Fibroblast of lung (primary cell): ENCODE measurements at regions not wholly inside any gene's neighbourhood (a gene's known extent, or its start where the extent isn't known, plus 50 kb on each side); places are given as distances from the start of the nearest gene placed in this dataset.
"Not testable (repeated sequence)": the region's sequence is repeated elsewhere in the genome, so short reads cannot be mapped to it uniquely, and the experiment has no call there.

ENCODE experiments used
- DNase-seq, 2 donors: peaks; one replicate each; pipeline versions ENCODE4 v3.0.0 to v3.0.0-alpha.2; 2010; ENCODE audit warnings: low read depth in 2 of 2
- H2AFZ ChIP-seq: 2 replicates; pipeline ENCODE4 v1.5.1; 2012; ENCODE audit warnings: low read length, control low read depth, inconsistent platforms
- H3K27ac ChIP-seq: 2 replicates; pipeline ENCODE4 v1.5.1; 2011; ENCODE audit warnings: low read length, control low read depth; ENCODE audit not compliant: insufficient read depth
- H3K27me3 ChIP-seq: 2 replicates; pipeline ENCODE4 v1.5.1; 2011; ENCODE audit warnings: mild to moderate bottlenecking, low read length; ENCODE audit not compliant: control insufficient read depth, insufficient read depth
- H3K36me3 ChIP-seq: 2 replicates; pipeline ENCODE4 v1.5.1; 2011; ENCODE audit warnings: low read length; ENCODE audit not compliant: control insufficient read depth, insufficient read depth
- H3K4me1 ChIP-seq: 2 replicates; pipeline ENCODE4 v1.5.1; 2011; ENCODE audit warnings: low read length; ENCODE audit not compliant: control insufficient read depth, insufficient read depth; ENCODE audit errors: extremely low read depth
- H3K4me2 ChIP-seq: 2 replicates; pipeline ENCODE4 v1.5.1; 2011; ENCODE audit warnings: low read length, control low read depth; ENCODE audit not compliant: insufficient read depth; ENCODE audit errors: extremely low read depth
- H3K4me3 ChIP-seq, 4 experiments: fragments of 200-600 bp in 1 of 4; sonication (generic) in 1 of 4; replicated peaks in 1 of 4; 2 replicates each; pipeline ENCODE4 v1.5.1; 2011 to 2016; ENCODE audit warnings: low read length in 4 of 4, low read depth in 3 of 4, mild to moderate bottlenecking in 3 of 4, control low read depth in 2 of 4, inconsistent platforms in 1 of 4, mixed read lengths in 1 of 4; ENCODE audit not compliant: insufficient read depth in 1 of 4; ENCODE audit errors: control extremely low read depth in 1 of 4
- H3K79me2 ChIP-seq: 2 replicates; pipeline ENCODE4 v1.5.1; 2012; ENCODE audit warnings: mild to moderate bottlenecking, low read length, inconsistent platforms; ENCODE audit not compliant: control insufficient read depth, insufficient read depth
- H3K9ac ChIP-seq: 2 replicates; pipeline ENCODE4 v1.5.1; 2011; ENCODE audit warnings: mild to moderate bottlenecking, low read length, control low read depth; ENCODE audit not compliant: insufficient read depth
- H3K9me3 ChIP-seq: 2 replicates; pipeline ENCODE4 v1.5.1; 2012; ENCODE audit warnings: low read depth, low read length; ENCODE audit not compliant: control insufficient read depth, insufficient read depth
- H4K20me1 ChIP-seq: 2 replicates; pipeline ENCODE4 v1.5.1; 2011; ENCODE audit warnings: low read length; ENCODE audit not compliant: control insufficient read depth, insufficient read depth; ENCODE audit errors: extremely low read depth
- CTCF ChIP-seq, 2 donors: IDR thresholded peaks in 1 of 2; conservative IDR thresholded peaks in 1 of 2; 1 replicate in 1 of 2; 2 replicates in 1 of 2; pipeline ENCODE4 v1.5.1; 2011 to 2012; ENCODE audit warnings: low read length in 2 of 2, control low read depth in 1 of 2, inconsistent platforms in 1 of 2, low read depth in 1 of 2, mild to moderate bottlenecking in 1 of 2
- EZH2 ChIP-seq: IDR thresholded peaks from 2 replicates; pipeline ENCODE4 v1.5.1; 2012; ENCODE audit warnings: low read length, control low read depth, mild to moderate bottlenecking; ENCODE audit errors: missing control alignments

GRCh38 chr9:81829195-81829882, 98.9 kb upstream of the SPATA31D4 start:
- Histone ChIP-seq H3K9me3 (no peaks in the 10 kb centered on the region), H3K27me3 (no peaks in the 10 kb centered on the region), H3K27ac (no peak overlapping the region), H3K4me2 (no peak overlapping the region), H2AFZ (no peak overlapping the region), H3K36me3 (no peaks in the 10 kb centered on the region), H4K20me1 (no peaks in the 10 kb centered on the region), H3K4me3 (no peak overlapping the region), H3K79me2 (no peaks in the 10 kb centered on the region), H3K4me1 (peaks cover 2% of the 10 kb centered on the region), H3K9ac (no peak overlapping the region)
- no peak for DNase-seq
- TF ChIP-seq EZH2 = no peak
- TF ChIP-seq CTCF (conservative IDR thresholded peaks at IDR 0.05 in 1 of 2, IDR thresholded peaks at IDR 0.05 in 1 of 2; ENCODE audit: low read depth in 1 of 2, low read length in 2 of 2) = no peak

- not testable (repeated sequence) for H3K27me3 ChIP-seq, H3K4me2 ChIP-seq, H2AFZ ChIP-seq, H3K36me3 ChIP-seq, H3K27ac ChIP-seq, H3K9ac ChIP-seq, H4K20me1 ChIP-seq, H3K4me3 ChIP-seq, H3K79me2 ChIP-seq, DNase-seq, H3K9me3 ChIP-seq, H3K4me1 ChIP-seq
Measured at GRCh38 chr9:81830431-81830830, 97.8 kb upstream of the SPATA31D4 start.

GRCh38 chr9:81832571-81833285, 95.5 kb upstream of the SPATA31D4 start:
- TF ChIP-seq EZH2 (no peak), CTCF (conservative IDR thresholded peaks at IDR 0.05 in 1 of 2, IDR thresholded peaks at IDR 0.05 in 1 of 2; ENCODE audit: low read depth in 1 of 2, low read length in 2 of 2) (no peak)
- no peaks in the 10 kb centered on the region for H3K36me3 ChIP-seq
- no peaks in the 10 kb centered on the region for H4K20me1 ChIP-seq
- DNase-seq = peak in 1 of 2 donors; percentile 76
- H3K27ac ChIP-seq = no peak overlapping the region
- H2AFZ ChIP-seq = no peak overlapping the region
- H3K4me1 ChIP-seq = peaks cover 2% of the 10 kb centered on the region
- no peaks in the 10 kb centered on the region for H3K79me2 ChIP-seq
- no peak overlapping the region for H3K4me3 ChIP-seq
- H3K4me2 ChIP-seq = no peak overlapping the region
- H3K27me3 ChIP-seq = no peaks in the 10 kb centered on the region
- no peak overlapping the region for H3K9ac ChIP-seq
- H3K9me3 ChIP-seq = no peaks in the 10 kb centered on the region
